Fibroblast of lung (primary cell): ENCODE measurements at regions not wholly inside any gene's neighbourhood (a gene's known extent, or its start where the extent isn't known, plus 50 kb on each side); places are given as distances from the start of the nearest gene placed in this dataset.

Experiments used
- DNase-seq, 2 donors: peaks; one replicate each; pipeline versions ENCODE4 v3.0.0 to v3.0.0-alpha.2; 2010; ENCODE audit warnings: low read depth in 2 of 2
- H2AFZ ChIP-seq: 2 replicates; pipeline ENCODE4 v1.5.1; 2012; ENCODE audit warnings: low read length, control low read depth, inconsistent platforms
- H3K27ac ChIP-seq: 2 replicates; pipeline ENCODE4 v1.5.1; 2011; ENCODE audit warnings: low read length, control low read depth; ENCODE audit not compliant: insufficient read depth
- H3K27me3 ChIP-seq: 2 replicates; pipeline ENCODE4 v1.5.1; 2011; ENCODE audit warnings: mild to moderate bottlenecking, low read length; ENCODE audit not compliant: control insufficient read depth, insufficient read depth
- H3K36me3 ChIP-seq: 2 replicates; pipeline ENCODE4 v1.5.1; 2011; ENCODE audit warnings: low read length; ENCODE audit not compliant: control insufficient read depth, insufficient read depth
- H3K4me1 ChIP-seq: 2 replicates; pipeline ENCODE4 v1.5.1; 2011; ENCODE audit warnings: low read length; ENCODE audit not compliant: control insufficient read depth, insufficient read depth; ENCODE audit errors: extremely low read depth
- H3K4me2 ChIP-seq: 2 replicates; pipeline ENCODE4 v1.5.1; 2011; ENCODE audit warnings: low read length, control low read depth; ENCODE audit not compliant: insufficient read depth; ENCODE audit errors: extremely low read depth
- H3K4me3 ChIP-seq, 4 experiments: fragments of 200-600 bp in 1 of 4; sonication (generic) in 1 of 4; replicated peaks in 1 of 4; 2 replicates each; pipeline ENCODE4 v1.5.1; 2011 to 2016; ENCODE audit warnings: low read length in 4 of 4, low read depth in 3 of 4, mild to moderate bottlenecking in 3 of 4, control low read depth in 2 of 4, inconsistent platforms in 1 of 4, mixed read lengths in 1 of 4; ENCODE audit not compliant: insufficient read depth in 1 of 4; ENCODE audit errors: control extremely low read depth in 1 of 4
- H3K79me2 ChIP-seq: 2 replicates; pipeline ENCODE4 v1.5.1; 2012; ENCODE audit warnings: mild to moderate bottlenecking, low read length, inconsistent platforms; ENCODE audit not compliant: control insufficient read depth, insufficient read depth
- H3K9ac ChIP-seq: 2 replicates; pipeline ENCODE4 v1.5.1; 2011; ENCODE audit warnings: mild to moderate bottlenecking, low read length, control low read depth; ENCODE audit not compliant: insufficient read depth
- H3K9me3 ChIP-seq: 2 replicates; pipeline ENCODE4 v1.5.1; 2012; ENCODE audit warnings: low read depth, low read length; ENCODE audit not compliant: control insufficient read depth, insufficient read depth
- H4K20me1 ChIP-seq: 2 replicates; pipeline ENCODE4 v1.5.1; 2011; ENCODE audit warnings: low read length; ENCODE audit not compliant: control insufficient read depth, insufficient read depth; ENCODE audit errors: extremely low read depth
- CTCF ChIP-seq, 2 donors: IDR thresholded peaks in 1 of 2; conservative IDR thresholded peaks in 1 of 2; 1 replicate in 1 of 2; 2 replicates in 1 of 2; pipeline ENCODE4 v1.5.1; 2011 to 2012; ENCODE audit warnings: low read length in 2 of 2, control low read depth in 1 of 2, inconsistent platforms in 1 of 2, low read depth in 1 of 2, mild to moderate bottlenecking in 1 of 2
- EZH2 ChIP-seq: IDR thresholded peaks from 2 replicates; pipeline ENCODE4 v1.5.1; 2012; ENCODE audit warnings: low read length, control low read depth, mild to moderate bottlenecking; ENCODE audit errors: missing control alignments

- no peaks in the 10 kb centered on the region for H4K20me1 ChIP-seq
- H3K9me3 ChIP-seq: no peaks in the 10 kb centered on the region
- no peak overlapping the region for H3K9ac ChIP-seq
- H3K4me3 ChIP-seq: no peak overlapping the region
- TF ChIP-seq EZH2 (no peak), CTCF (conservative IDR thresholded peaks at IDR 0.05 in 1 of 2, IDR thresholded peaks at IDR 0.05 in 1 of 2; ENCODE audit: low read depth in 1 of 2, low read length in 2 of 2) (no peak)
- no peaks in the 10 kb centered on the region for H3K36me3 ChIP-seq
- H3K79me2 ChIP-seq: no peaks in the 10 kb centered on the region
- no peak overlapping the region for H3K27ac ChIP-seq
- no peak overlapping the region for H3K4me2 ChIP-seq
- DNase-seq: no peak
- H3K27me3 ChIP-seq: no peaks in the 10 kb centered on the region
- H2AFZ ChIP-seq: no peak overlapping the region
- H3K4me1 ChIP-seq: no peaks in the 10 kb centered on the region
Observed at GRCh38 chr2:58928973-58929372, 687.8 kb upstream of the FANCL start.

- DNase-seq: no peak
- H4K20me1 ChIP-seq: no peaks in the 10 kb centered on the region
- H3K79me2 ChIP-seq: no peaks in the 10 kb centered on the region
- TF ChIP-seq EZH2 (no peak), CTCF (conservative IDR thresholded peaks at IDR 0.05 in 1 of 2, IDR thresholded peaks at IDR 0.05 in 1 of 2; ENCODE audit: low read depth in 1 of 2, low read length in 2 of 2) (no peak)
- H3K9ac ChIP-seq: no peak overlapping the region
- H3K36me3 ChIP-seq: no peaks in the 10 kb centered on the region
- H3K4me1 ChIP-seq: no peaks in the 10 kb centered on the region
- H3K27ac ChIP-seq: no peak overlapping the region
- H3K4me3 ChIP-seq: no peak overlapping the region
- H3K9me3 ChIP-seq: no peaks in the 10 kb centered on the region
- H2AFZ ChIP-seq: no peak overlapping the region
- no peak overlapping the region for H3K4me2 ChIP-seq
- H3K27me3 ChIP-seq: no peaks in the 10 kb centered on the region
Observed at GRCh38 chr2:58928391-58928790, 687.3 kb upstream of the FANCL start.

- Histone ChIP-seq H3K79me2 (no peaks in the 10 kb centered on the region), H3K4me2 (no peak overlapping the region), H3K27me3 (no peaks in the 10 kb centered on the region), H3K9me3 (no peaks in the 10 kb centered on the region), H2AFZ (no peak overlapping the region), H3K36me3 (no peaks in the 10 kb centered on the region), H3K27ac (no peak overlapping the region), H3K9ac (no peak overlapping the region), H3K4me1 (no peaks in the 10 kb centered on the region), H3K4me3 (no peak overlapping the region), H4K20me1 (no peaks in the 10 kb centered on the region)
- no peak for DNase-seq
- TF ChIP-seq EZH2: no peak
- TF ChIP-seq CTCF (conservative IDR thresholded peaks at IDR 0.05 in 1 of 2, IDR thresholded peaks at IDR 0.05 in 1 of 2; ENCODE audit: low read depth in 1 of 2, low read length in 2 of 2): no peak
Observed at GRCh38 chr2:58926112-58926511, 685.0 kb upstream of the FANCL start.
